GM13977 (cell line): ENCODE measurements at regions not wholly inside any gene's neighbourhood (a gene's known extent, or its start where the extent isn't known, plus 50 kb on each side); places are given as distances from the start of the nearest gene placed in this dataset.

ENCODE experiments used
- DNase-seq: peaks from one replicate; pipeline ENCODE4 v3.0.0; 2012; ENCODE audit warnings: low spot score
- CTCF ChIP-seq: IDR thresholded peaks from 2 replicates; pipeline ENCODE4 v1.5.1; 2012; ENCODE audit warnings: mild to moderate bottlenecking, control low read depth; ENCODE audit not compliant: insufficient read depth; ENCODE audit errors: extremely low read depth, missing control alignments
- in situ Hi-C: fragments of 300-500 bp; cut with MboI; formaldehyde crosslinking; loops from one replicate; pipeline ENCODE4 v1.12.0; 2022; ENCODE audit warnings: low sequenced_read_pairs, low pct_unique_long_range_greater_than_20kb, mixed read lengths, inconsistent platforms; ENCODE audit not compliant: unreplicated experiment

GRCh38 chr2:2557475-2557874 lies 226.4 kb upstream of the MYT1L start:
- TF ChIP-seq CTCF, result no peak
- in situ Hi-C loops, result no loop called here
- DNase-seq, result no peak

- TF ChIP-seq CTCF, result no peak
- no peak for DNase-seq
- in situ Hi-C loops, result no loop called here
Measured at GRCh38 chr2:2550856-2551255, 219.8 kb upstream of the MYT1L start.

- TF ChIP-seq CTCF, result no peak
- in situ Hi-C loops, result no loop called here
- DNase-seq, result no peak
Measured at GRCh38 chr2:2547911-2548310, 216.8 kb upstream of the MYT1L start.

GRCh38 chr2:2547451-2547850 lies 216.4 kb upstream of the MYT1L start:
- TF ChIP-seq CTCF, result no peak
- no peak for DNase-seq
- in situ Hi-C loops, result no loop called here

- DNase-seq, result no peak
- in situ Hi-C loops, result no loop called here
- TF ChIP-seq CTCF, result no peak
Measured at GRCh38 chr2:2546046-2546445, 215.0 kb upstream of the MYT1L start.

GRCh38 chr2:2542966-2543611 lies 212.0 kb upstream of the MYT1L start:
- no peak for TF ChIP-seq CTCF
- no peak for DNase-seq
- in situ Hi-C loops, result no loop called here
